ENCODE measurements at regions not wholly inside any gene's neighbourhood (a gene's known extent, or its start where the extent isn't known, plus 50 kb on each side); places are given as distances from the start of the nearest gene placed in this dataset.

DNA sequence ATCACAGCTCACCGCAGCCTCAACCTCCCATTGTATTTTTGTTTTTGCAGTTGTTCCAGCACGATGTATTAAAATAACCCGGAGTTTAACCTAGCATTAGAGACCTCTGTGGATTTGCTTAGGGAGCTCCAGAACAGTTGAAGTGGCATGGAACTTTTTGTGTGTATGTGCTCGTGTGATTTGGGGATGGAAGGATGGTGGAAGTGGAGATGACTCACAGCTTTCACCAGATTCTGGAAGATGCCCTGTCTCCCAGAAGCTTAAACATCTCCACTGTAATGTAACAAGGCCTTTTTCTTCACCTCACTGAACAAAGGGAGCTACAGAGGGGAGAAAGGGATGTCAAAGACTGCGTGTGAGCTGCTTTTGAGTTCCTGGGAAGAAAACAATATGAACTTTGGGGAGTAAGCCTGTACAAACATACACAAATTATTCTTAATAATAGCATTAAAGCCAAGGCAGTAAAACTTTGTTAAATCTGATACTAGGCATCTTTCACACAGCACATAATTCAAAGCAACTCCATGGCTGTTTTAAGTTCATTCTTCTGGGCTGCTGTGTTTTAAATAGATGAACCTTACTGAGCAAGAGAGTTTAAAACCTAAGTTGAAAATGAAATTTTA lies 226.4 kb downstream of the ADAMTS15 start:
- Histone ChIP-seq H2BK15ac (ENCODE audit: low read depth, low read length) (no peak overlapping the region), H3K27ac (ENCODE audit: insufficient read length, low read depth, low read length) (no peak overlapping the region), H3T11ph (ENCODE audit: low read length) (no peak overlapping the region), H3K23me2 (ENCODE audit: insufficient read length, low read depth, low read length, poor library complexity, severe bottlenecking) (no peaks in the 10 kb centered on the region), H3K56ac (ENCODE audit: insufficient read length, low read depth, low read length) (no peak overlapping the region), H3K79me2 (ENCODE audit: insufficient read depth, low read length) (no peaks in the 10 kb centered on the region), H3K18ac (ENCODE audit: insufficient read length, low read depth, low read length) (no peak overlapping the region), H4K8ac (replicated peaks; ENCODE audit: insufficient read length, low read depth, low read length) (no peak overlapping the region), H2BK5ac (ENCODE audit: insufficient read length, low read length) (no peak overlapping the region), H3K4me1 (ENCODE audit: insufficient read depth, low read length) (no peaks in the 10 kb centered on the region), H3K14ac (ENCODE audit: insufficient read depth, low read length) (no peak overlapping the region), H4K91ac (ENCODE audit: insufficient read length, low read depth, low read length) (no peak overlapping the region), H2BK120ac (ENCODE audit: low read depth, low read length, poor library complexity, severe bottlenecking) (no peak overlapping the region), H3K23ac (ENCODE audit: insufficient read length, low read depth, low read length) (no peak overlapping the region), H4K20me1 (ENCODE audit: control insufficient read depth, insufficient read depth, insufficient read length) (no peaks in the 10 kb centered on the region), H2AK5ac (ENCODE audit: insufficient read length, low read length) (no peak overlapping the region), H4K5ac (ENCODE audit: insufficient read length, low read depth, low read length) (no peak overlapping the region), H3K27me3 (ENCODE audit: insufficient read depth, low read length) (no peaks in the 10 kb centered on the region), H2BK12ac (ENCODE audit: insufficient read length, low read depth, low read length) (no peak overlapping the region), H2AFZ (ENCODE audit: low read length) (no peak overlapping the region), H3K9ac (ENCODE audit: extremely low read depth, insufficient read length, low read length) (no peak overlapping the region), H3K79me1 (ENCODE audit: insufficient read depth, low read depth, low read length, poor library complexity, severe bottlenecking) (no peaks in the 10 kb centered on the region), H3K9me3 (ENCODE audit: control insufficient read depth, low read depth, low read length) (peaks cover 8% of the 10 kb centered on the region), H3K4me2 (ENCODE audit: insufficient read depth, insufficient read length, low read length) (no peak overlapping the region), H2BK20ac (ENCODE audit: low read depth, low read length, poor library complexity, severe bottlenecking) (no peak overlapping the region), H3K4ac (ENCODE audit: low read depth, low read length) (no peak overlapping the region)
- peaks cover 18 to 20% of the 10 kb centered on the region in 2 experiments for H3K9me3 Mint-ChIP-seq
- no peak overlapping the region for H3K4me3 Mint-ChIP-seq
- TF ChIP-seq, protein P1, sequence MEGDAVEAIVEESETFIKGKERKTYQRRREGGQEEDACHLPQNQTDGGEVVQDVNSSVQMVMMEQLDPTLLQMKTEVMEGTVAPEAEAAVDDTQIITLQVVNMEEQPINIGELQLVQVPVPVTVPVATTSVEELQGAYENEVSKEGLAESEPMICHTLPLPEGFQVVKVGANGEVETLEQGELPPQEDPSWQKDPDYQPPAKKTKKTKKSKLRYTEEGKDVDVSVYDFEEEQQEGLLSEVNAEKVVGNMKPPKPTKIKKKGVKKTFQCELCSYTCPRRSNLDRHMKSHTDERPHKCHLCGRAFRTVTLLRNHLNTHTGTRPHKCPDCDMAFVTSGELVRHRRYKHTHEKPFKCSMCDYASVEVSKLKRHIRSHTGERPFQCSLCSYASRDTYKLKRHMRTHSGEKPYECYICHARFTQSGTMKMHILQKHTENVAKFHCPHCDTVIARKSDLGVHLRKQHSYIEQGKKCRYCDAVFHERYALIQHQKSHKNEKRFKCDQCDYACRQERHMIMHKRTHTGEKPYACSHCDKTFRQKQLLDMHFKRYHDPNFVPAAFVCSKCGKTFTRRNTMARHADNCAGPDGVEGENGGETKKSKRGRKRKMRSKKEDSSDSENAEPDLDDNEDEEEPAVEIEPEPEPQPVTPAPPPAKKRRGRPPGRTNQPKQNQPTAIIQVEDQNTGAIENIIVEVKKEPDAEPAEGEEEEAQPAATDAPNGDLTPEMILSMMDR (conservative IDR thresholded peaks at IDR 0.05): no peak
- H3K4me1 Mint-ChIP-seq: peaks cover 17% of the 10 kb centered on the region in 2 experiments
- H3K36me3 Mint-ChIP-seq (ENCODE audit: insufficient read depth in 1 of 3, low read depth in 3 of 3): peaks cover 0 to 18% (median 10%) of the 10 kb centered on the region in 3 experiments; a peak in 6 of 7 replicates
- DNase-seq: no peak
- H3K27ac Mint-ChIP-seq: no peak overlapping the region
- peaks cover 6% of the 10 kb centered on the region for H3K27me3 Mint-ChIP-seq (ENCODE audit: low read depth)
- WGBS (ENCODE audit: extremely low coverage, insufficient read length, low lambda C conversion rate): no CpG with 5 or more reads among the region's 5 CpGs

Measured in H9 (cell line).